ENCODE measurements at regions not wholly inside any gene's neighbourhood (a gene's known extent, or its start where the extent isn't known, plus 50 kb on each side); places are given as distances from the start of the nearest gene placed in this dataset.

GRCh38 chr14:31994391-31995033 lies 82.6 kb upstream of the ARHGAP5 start:
- Histone ChIP-seq H3K36me3 (ENCODE audit: control insufficient read depth in 1 of 2, insufficient read depth in 2 of 2, low read length in 2 of 2) (no peaks in the 10 kb centered on the region), H4K12ac (ENCODE audit: low read depth, low read length) (no peak overlapping the region)

DNA sequence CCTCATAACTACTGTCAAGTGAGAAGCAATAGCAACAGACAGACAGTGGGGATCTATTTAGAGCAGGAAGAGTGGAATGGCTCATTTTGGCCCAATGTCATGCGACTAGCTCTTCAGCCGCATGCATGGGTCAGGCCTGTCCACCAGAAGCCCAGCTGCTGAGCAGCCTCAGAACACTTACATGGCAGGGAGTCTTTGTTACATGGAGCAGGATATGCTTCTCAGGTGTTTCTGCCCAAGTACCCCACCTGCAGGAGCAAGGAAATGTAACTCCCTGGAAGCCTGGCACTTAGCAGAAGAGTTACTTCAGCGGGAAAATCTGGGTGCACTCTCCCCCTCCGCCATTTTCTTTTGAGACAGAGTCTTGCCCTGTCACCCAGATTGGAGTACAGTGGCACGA lies 73.5 kb upstream of the ARHGAP5 start:
- Histone ChIP-seq H3K18ac (ENCODE audit: low read length) (no peak overlapping the region), H2AFZ (ENCODE audit: insufficient read depth, low read length, poor library complexity) (no peak overlapping the region), H3K79me2 (ENCODE audit: control insufficient read depth, insufficient read depth, low read length, poor library complexity) (no peaks in the 10 kb centered on the region), H3K27me3 (ENCODE audit: insufficient read depth, low read length) (no peaks in the 10 kb centered on the region), H3K14ac (ENCODE audit: low read length) (no peak overlapping the region), H3K23ac (ENCODE audit: low read length) (no peak overlapping the region), H3K4me3 (ENCODE audit: low read depth, low read length) (no peak overlapping the region), H3K27ac (ENCODE audit: low read depth, low read length) (no peak overlapping the region), H2BK12ac (ENCODE audit: low read length) (no peak overlapping the region), H3K9ac (ENCODE audit: low read length) (no peak overlapping the region), H4K91ac (ENCODE audit: low read depth, low read length) (no peak overlapping the region), H2BK120ac (ENCODE audit: insufficient read depth, low read length, poor library complexity) (no peak overlapping the region), H3K4me1 (ENCODE audit: control insufficient read depth in 1 of 2, insufficient read depth in 2 of 2, low read length in 2 of 2) (peaks cover 6 to 7% of the 10 kb centered on the region in 2 experiments), H2AK5ac (ENCODE audit: low read length) (no peak overlapping the region), H4K12ac (ENCODE audit: low read depth, low read length) (no peak overlapping the region), H3K4me2 (ENCODE audit: low read length) (no peak overlapping the region), H2BK5ac (ENCODE audit: low read depth, low read length, poor library complexity) (no peak overlapping the region), H3K79me1 (ENCODE audit: low read length) (no peaks in the 10 kb centered on the region), H3K36me3 (ENCODE audit: control insufficient read depth in 1 of 2, insufficient read depth in 2 of 2, low read length in 2 of 2) (no peaks in the 10 kb centered on the region), H3K9me3 (ENCODE audit: insufficient read depth, low read depth, low read length) (no peaks in the 10 kb centered on the region), H4K8ac (ENCODE audit: low read depth, low read length) (no peak overlapping the region), H3K4ac (ENCODE audit: low read depth, low read length) (no peak overlapping the region)
- WGBS (ENCODE audit: extremely low coverage, insufficient coverage, insufficient read length): no CpG with 5 or more reads among the region's 5 CpGs
- no peak for DNase-seq

More at GRCh38 chr14:31994391-31995033, 82.6 kb upstream of the ARHGAP5 start:
- Histone ChIP-seq H3K9ac (ENCODE audit: low read length) (no peak overlapping the region), H3K4me2 (ENCODE audit: low read length) (no peak overlapping the region), H2BK5ac (ENCODE audit: low read depth, low read length, poor library complexity) (no peak overlapping the region), H3K18ac (ENCODE audit: low read length) (no peak overlapping the region), H3K27ac (ENCODE audit: low read depth, low read length) (no peak overlapping the region), H3K14ac (ENCODE audit: low read length) (no peak overlapping the region), H3K9me3 (ENCODE audit: insufficient read depth, low read depth, low read length) (no peaks in the 10 kb centered on the region), H4K8ac (ENCODE audit: low read depth, low read length) (no peak overlapping the region), H4K91ac (ENCODE audit: low read depth, low read length) (no peak overlapping the region), H2AFZ (ENCODE audit: insufficient read depth, low read length, poor library complexity) (no peak overlapping the region), H3K23ac (ENCODE audit: low read length) (no peak overlapping the region), H3K4me1 (ENCODE audit: control insufficient read depth in 1 of 2, insufficient read depth in 2 of 2, low read length in 2 of 2) (peaks cover 8 to 17% of the 10 kb centered on the region in 2 experiments), H2AK5ac (ENCODE audit: low read length) (no peak overlapping the region), H3K27me3 (ENCODE audit: insufficient read depth, low read length) (no peaks in the 10 kb centered on the region), H3K79me1 (ENCODE audit: low read length) (peaks cover 9% of the 10 kb centered on the region), H2BK12ac (ENCODE audit: low read length) (no peak overlapping the region), H3K4ac (ENCODE audit: low read depth, low read length) (no peak overlapping the region), H2BK120ac (ENCODE audit: insufficient read depth, low read length, poor library complexity) (no peak overlapping the region), H3K4me3 (ENCODE audit: low read depth, low read length) (no peak overlapping the region), H3K79me2 (ENCODE audit: control insufficient read depth, insufficient read depth, low read length, poor library complexity) (no peaks in the 10 kb centered on the region)
- no CpG with 5 or more reads among the region's 3 CpGs for WGBS (ENCODE audit: extremely low coverage, insufficient coverage, insufficient read length)
- peak in 1 of 2 donors; percentile 50 for DNase-seq

DNA sequence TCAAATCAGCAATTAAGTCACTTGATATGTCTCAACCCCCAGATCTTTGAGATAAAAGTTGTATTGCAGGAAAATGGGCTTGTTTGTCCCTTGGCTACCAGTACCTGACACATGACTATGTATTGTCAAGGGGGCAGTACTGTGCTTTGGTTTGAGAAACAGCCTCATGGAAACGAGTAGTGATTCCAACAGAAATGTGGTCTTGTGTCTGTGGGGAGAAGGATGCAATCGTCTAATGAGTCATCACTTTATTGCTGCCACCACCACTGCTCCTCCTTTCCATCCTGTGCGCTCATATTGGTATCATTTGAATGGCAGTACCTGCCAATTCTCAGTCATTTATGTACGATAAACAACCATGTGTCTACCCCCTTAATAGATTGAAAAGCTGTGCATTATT lies 72.8 kb upstream of the ARHGAP5 start:
- no peak overlapping the region for H4K8ac ChIP-seq (ENCODE audit: low read depth, low read length)
- peaks cover 6 to 7% of the 10 kb centered on the region in 2 experiments for H3K4me1 ChIP-seq (ENCODE audit: control insufficient read depth in 1 of 2, insufficient read depth in 2 of 2, low read length in 2 of 2)
- no peak overlapping the region for H3K4me3 ChIP-seq (ENCODE audit: low read depth, low read length)
- H4K91ac ChIP-seq (ENCODE audit: low read depth, low read length): no peak overlapping the region
- no peak overlapping the region for H3K9ac ChIP-seq (ENCODE audit: low read length)
- no peak overlapping the region for H2BK120ac ChIP-seq (ENCODE audit: insufficient read depth, low read length, poor library complexity)
- no peak for DNase-seq
- H3K79me1 ChIP-seq (ENCODE audit: low read length): no peaks in the 10 kb centered on the region
- H3K18ac ChIP-seq (ENCODE audit: low read length): no peak overlapping the region
- no peaks in the 10 kb centered on the region for H3K36me3 ChIP-seq (ENCODE audit: control insufficient read depth in 1 of 2, insufficient read depth in 2 of 2, low read length in 2 of 2)
- H2BK12ac ChIP-seq (ENCODE audit: low read length): no peak overlapping the region
- H4K12ac ChIP-seq (ENCODE audit: low read depth, low read length): no peak overlapping the region
- H3K79me2 ChIP-seq (ENCODE audit: control insufficient read depth, insufficient read depth, low read length, poor library complexity): no peaks in the 10 kb centered on the region
- H3K14ac ChIP-seq (ENCODE audit: low read length): no peak overlapping the region
- H3K27ac ChIP-seq (ENCODE audit: low read depth, low read length): no peak overlapping the region
- H2AK5ac ChIP-seq (ENCODE audit: low read length): no peak overlapping the region
- no peak overlapping the region for H2AFZ ChIP-seq (ENCODE audit: insufficient read depth, low read length, poor library complexity)
- no peak overlapping the region for H3K4ac ChIP-seq (ENCODE audit: low read depth, low read length)
- no peak overlapping the region for H2BK5ac ChIP-seq (ENCODE audit: low read depth, low read length, poor library complexity)
- H3K27me3 ChIP-seq (ENCODE audit: insufficient read depth, low read length): no peaks in the 10 kb centered on the region
- no peak overlapping the region for H3K23ac ChIP-seq (ENCODE audit: low read length)
- H3K9me3 ChIP-seq (ENCODE audit: insufficient read depth, low read depth, low read length): no peaks in the 10 kb centered on the region
- no CpG with 5 or more reads among the region's 4 CpGs for WGBS (ENCODE audit: extremely low coverage, insufficient coverage, insufficient read length)
- no peak overlapping the region for H3K4me2 ChIP-seq (ENCODE audit: low read length)

DNA sequence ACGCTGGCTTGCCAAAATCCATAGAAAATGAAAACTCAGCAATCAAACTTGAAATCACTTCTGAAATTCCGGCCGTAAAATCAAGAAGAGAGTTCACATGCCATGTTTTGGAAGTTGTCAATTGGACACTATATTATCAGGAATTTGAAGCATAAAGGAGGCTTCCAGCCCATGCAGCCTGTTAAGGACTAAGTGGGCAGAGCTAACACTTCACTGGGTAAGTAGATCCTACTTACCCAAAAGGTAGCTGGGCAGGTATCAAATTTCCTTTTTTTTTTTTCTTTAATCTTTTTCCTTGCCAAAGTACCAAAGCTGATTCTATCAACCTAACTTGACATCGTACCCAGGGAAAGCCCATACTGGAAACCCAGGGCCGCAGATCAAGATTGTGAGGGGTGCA lies 71.5 kb upstream of the ARHGAP5 start:
- H2AFZ ChIP-seq (ENCODE audit: insufficient read depth, low read length, poor library complexity): no peak overlapping the region
- no peaks in the 10 kb centered on the region for H3K79me2 ChIP-seq (ENCODE audit: control insufficient read depth, insufficient read depth, low read length, poor library complexity)
- no peaks in the 10 kb centered on the region for H3K36me3 ChIP-seq (ENCODE audit: control insufficient read depth in 1 of 2, insufficient read depth in 2 of 2, low read length in 2 of 2)
- H3K9ac ChIP-seq (ENCODE audit: low read length): no peak overlapping the region
- H3K27me3 ChIP-seq (ENCODE audit: insufficient read depth, low read length): no peaks in the 10 kb centered on the region
- WGBS (ENCODE audit: extremely low coverage, insufficient coverage, insufficient read length): no CpG with 5 or more reads among the region's 5 CpGs
- peaks cover 2% of the 10 kb centered on the region for H3K79me1 ChIP-seq (ENCODE audit: low read length)
- no peak overlapping the region for H3K4me3 ChIP-seq (ENCODE audit: low read depth, low read length)
- H3K4me1 ChIP-seq (ENCODE audit: control insufficient read depth in 1 of 2, insufficient read depth in 2 of 2, low read length in 2 of 2): peaks cover 12 to 13% of the 10 kb centered on the region in 2 experiments
- H3K14ac ChIP-seq (ENCODE audit: low read length): no peak overlapping the region
- H3K27ac ChIP-seq (ENCODE audit: low read depth, low read length): no peak overlapping the region
- no peak overlapping the region for H4K12ac ChIP-seq (ENCODE audit: low read depth, low read length)
- no peak overlapping the region for H4K91ac ChIP-seq (ENCODE audit: low read depth, low read length)
- H2AK5ac ChIP-seq (ENCODE audit: low read length): no peak overlapping the region
- no peak overlapping the region for H3K4ac ChIP-seq (ENCODE audit: low read depth, low read length)
- no peak overlapping the region for H2BK12ac ChIP-seq (ENCODE audit: low read length)
- H2BK120ac ChIP-seq (ENCODE audit: insufficient read depth, low read length, poor library complexity): no peak overlapping the region
- H3K4me2 ChIP-seq (ENCODE audit: low read length): no peak overlapping the region
- no peak for DNase-seq
- H3K23ac ChIP-seq (ENCODE audit: low read length): no peak overlapping the region
- no peaks in the 10 kb centered on the region for H3K9me3 ChIP-seq (ENCODE audit: insufficient read depth, low read depth, low read length)
- H4K8ac ChIP-seq (ENCODE audit: low read depth, low read length): no peak overlapping the region
- H3K18ac ChIP-seq (ENCODE audit: low read length): no peak overlapping the region
- H2BK5ac ChIP-seq (ENCODE audit: low read depth, low read length, poor library complexity): no peak overlapping the region
